ENCODE measurements at regions not wholly inside any gene's neighbourhood (a gene's known extent, or its start where the extent isn't known, plus 50 kb on each side); places are given as distances from the start of the nearest gene placed in this dataset.

GRCh38 chr7:67655168-67655567 is 658.5 kb downstream of the TYW1 start:
- Histone ChIP-seq H4K8ac (ENCODE audit: low read depth in 2 of 2, low read length in 2 of 2) (no peak overlapping the region), H3K27ac (ENCODE audit: insufficient read depth, low read length) (no peak overlapping the region), H3K4me2 (ENCODE audit: low read depth, low read length) (no peak overlapping the region), H4K20me1 (ENCODE audit: insufficient read depth, low read length) (no peaks in the 10 kb centered on the region), H3K4ac (ENCODE audit: low read depth, low read length) (no peak overlapping the region), H3K27me3 (ENCODE audit: control insufficient read depth, insufficient read depth, low read length) (no peaks in the 10 kb centered on the region), H2AK9ac (replicated peaks; ENCODE audit: low read depth, low read length, poor library complexity) (no peak overlapping the region), H3K4me1 (ENCODE audit: control insufficient read depth, insufficient read depth, low read length) (no peaks in the 10 kb centered on the region), H2AK5ac (ENCODE audit: low read depth, low read length) (no peak overlapping the region), H3K79me1 (ENCODE audit: low read depth in 1 of 2, low read length in 2 of 2) (no peaks in the 10 kb centered on the region), H3K9me3 (ENCODE audit: control insufficient read depth, insufficient read depth, low read length) (peaks cover 13% of the 10 kb centered on the region), H3K56ac (ENCODE audit: extremely low read depth, insufficient read depth, low read length) (no peak overlapping the region), H2AFZ (replicated peaks; ENCODE audit: low read length, poor library complexity) (no peak overlapping the region), H3K23ac (ENCODE audit: low read depth, low read length) (no peak overlapping the region), H4K91ac (ENCODE audit: insufficient read depth, low read depth, low read length) (no peak overlapping the region), H3K4me3 (ENCODE audit: insufficient read depth, low read depth, low read length) (no peak overlapping the region), H3K14ac (replicated peaks; ENCODE audit: low read depth, low read length) (no peak overlapping the region), H3K9ac (ENCODE audit: low read depth, low read length) (no peak overlapping the region), H2BK15ac (ENCODE audit: low read depth, low read length) (no peak overlapping the region), H2BK5ac (ENCODE audit: low read depth, low read length, poor library complexity, severe bottlenecking) (no peak overlapping the region), H3K18ac (ENCODE audit: low read depth, low read length) (no peak overlapping the region), H3K36me3 (ENCODE audit: control insufficient read depth, insufficient read depth, low read length) (no peaks in the 10 kb centered on the region), H3K9me1 (ENCODE audit: insufficient read depth, low read length) (no peaks in the 10 kb centered on the region), H2BK20ac (ENCODE audit: low read depth, low read length) (no peak overlapping the region), H4K5ac (ENCODE audit: low read depth, low read length) (no peak overlapping the region), H2BK120ac (ENCODE audit: low read depth, low read length) (no peak overlapping the region)
- intact Hi-C loops (cut with micrococcal nuclease) (no loop called here), in situ Hi-C loops (cut with MboI; ENCODE audit: low sequenced_read_pairs) (no loop called here), dilution Hi-C loops (cut with HindIII; ENCODE audit: low sequenced_read_pairs, unreplicated experiment) (no loop called here)
- ChIA-PET CTCF (no interaction called here), POLR2A (ENCODE audit: unreplicated experiment) (no interaction called here)
- BruUV-seq (replicated peaks), result no TSS peak
- ATAC-seq (ENCODE audit: low read depth), result no peak
- TF ChIP-seq FOS (IDR thresholded peaks at IDR 0.05; ENCODE audit: low read depth, low read length), result no peak
- TF ChIP-seq MAZ (IDR thresholded peaks at IDR 0.05; ENCODE audit: borderline replicate concordance, low read depth, low read length), result no peak
- no peak for TF ChIP-seq CEBPB (IDR thresholded peaks at IDR 0.05; ENCODE audit: low read depth, low read length)
- no peak for TF ChIP-seq CHD1 (IDR thresholded peaks at IDR 0.05; ENCODE audit: low read depth, low read length)
- no peak for TF ChIP-seq SMC3 (IDR thresholded peaks at IDR 0.05; ENCODE audit: low read depth, low read length)
- TF ChIP-seq RAD21 (IDR thresholded peaks at IDR 0.05; ENCODE audit: low read length), result no peak
- TF ChIP-seq BHLHE40 (IDR thresholded peaks at IDR 0.05; ENCODE audit: low read depth, low read length), result no peak
- no peak for TF ChIP-seq POLR2A (IDR thresholded peaks at IDR 0.05; ENCODE audit: low read depth, low read length)
- no peak for TF ChIP-seq RCOR1 (IDR thresholded peaks at IDR 0.05; ENCODE audit: insufficient replicate concordance, low read length)
- no peak for TF ChIP-seq MAFK (IDR thresholded peaks at IDR 0.05; ENCODE audit: low read depth, low read length)
- no peak for TF ChIP-seq CTCF (conservative IDR thresholded peaks at IDR 0.05; ENCODE audit: low read depth, low read length)
- TF ChIP-seq RFX5 (IDR thresholded peaks at IDR 0.05; ENCODE audit: low read depth, low read length), result no peak
- no peak for TF ChIP-seq USF2 (IDR thresholded peaks at IDR 0.05; ENCODE audit: low read depth, low read length)
- TF ChIP-seq NFE2L2 (IDR thresholded peaks at IDR 0.05; ENCODE audit: low read depth, low read length), result no peak
- DNase-seq, result no peak

Data from IMR-90 (cell line).